Body of pancreas (tissue), 4 donors: ENCODE measurements at regions not wholly inside any gene's neighbourhood (a gene's known extent, or its start where the extent isn't known, plus 50 kb on each side); places are given as distances from the start of the nearest gene placed in this dataset.

ENCODE experiments used
- POLR2A ChIP-seq, 3 donors: fragments of 450-650 bp; IDR thresholded peaks; one replicate each; pipeline ENCODE4 v1.6.1; 2016; ENCODE audit warnings: antibody characterized with exemption in 3 of 3, mild to moderate bottlenecking in 2 of 3
- TF ChIP-seq, protein P1 (sequence below), 7 experiments: fragments of 450-650 bp in 4 of 7; fragments of 200-600 bp in 3 of 7; sonication (generic) in 3 of 7; IDR thresholded peaks; one replicate each; pipeline ENCODE4 v1.5.1; 2016 to 2019; ENCODE audit warnings: antibody characterized with exemption in 7 of 7

DNA sequence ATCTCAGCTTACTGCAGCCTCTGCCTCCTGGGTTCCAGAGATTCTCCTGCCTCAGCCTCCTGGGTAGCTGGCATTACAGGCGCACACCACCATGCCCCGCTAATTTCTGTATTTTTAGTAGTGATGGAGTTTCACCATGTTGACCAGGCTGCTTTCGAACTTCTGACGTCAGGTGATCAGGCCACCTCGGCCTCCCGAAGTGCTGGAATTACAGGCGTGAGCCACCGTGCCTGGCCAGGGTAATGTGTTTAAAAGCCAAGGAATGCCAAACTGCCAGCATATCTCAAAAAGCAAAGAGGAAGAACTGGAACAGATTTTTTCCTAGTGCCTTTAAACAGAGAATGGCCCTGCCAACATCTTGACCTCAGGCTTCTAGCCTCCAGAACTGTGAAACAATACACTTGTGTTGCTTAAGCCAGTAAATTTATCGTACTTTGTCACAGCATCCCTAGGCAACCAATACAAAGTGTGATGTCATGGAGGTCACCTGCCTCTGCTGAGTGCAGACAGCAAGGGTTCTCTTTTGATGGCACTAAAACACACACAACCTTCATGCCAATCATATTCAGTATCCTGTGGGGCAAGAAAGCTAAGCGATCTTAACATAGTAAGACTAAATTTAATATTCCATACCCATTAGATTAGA is 858.3 kb upstream of the TMPRSS15 start:
- TF ChIP-seq, protein P1, sequence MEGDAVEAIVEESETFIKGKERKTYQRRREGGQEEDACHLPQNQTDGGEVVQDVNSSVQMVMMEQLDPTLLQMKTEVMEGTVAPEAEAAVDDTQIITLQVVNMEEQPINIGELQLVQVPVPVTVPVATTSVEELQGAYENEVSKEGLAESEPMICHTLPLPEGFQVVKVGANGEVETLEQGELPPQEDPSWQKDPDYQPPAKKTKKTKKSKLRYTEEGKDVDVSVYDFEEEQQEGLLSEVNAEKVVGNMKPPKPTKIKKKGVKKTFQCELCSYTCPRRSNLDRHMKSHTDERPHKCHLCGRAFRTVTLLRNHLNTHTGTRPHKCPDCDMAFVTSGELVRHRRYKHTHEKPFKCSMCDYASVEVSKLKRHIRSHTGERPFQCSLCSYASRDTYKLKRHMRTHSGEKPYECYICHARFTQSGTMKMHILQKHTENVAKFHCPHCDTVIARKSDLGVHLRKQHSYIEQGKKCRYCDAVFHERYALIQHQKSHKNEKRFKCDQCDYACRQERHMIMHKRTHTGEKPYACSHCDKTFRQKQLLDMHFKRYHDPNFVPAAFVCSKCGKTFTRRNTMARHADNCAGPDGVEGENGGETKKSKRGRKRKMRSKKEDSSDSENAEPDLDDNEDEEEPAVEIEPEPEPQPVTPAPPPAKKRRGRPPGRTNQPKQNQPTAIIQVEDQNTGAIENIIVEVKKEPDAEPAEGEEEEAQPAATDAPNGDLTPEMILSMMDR (IDR thresholded peaks at IDR 0.05): no peak
- TF ChIP-seq POLR2A (IDR thresholded peaks at IDR 0.05): no peak
